Activated CD4-positive, alpha-beta T cell treated with anti-CD3 and anti-CD28 coated beads, Interleukin-2, Interleukin-6, amounts not matched to agents 100 ng/mL and 50 ng/mL, durations not matched to agents 16 hours and 8 hours (primary cell): ENCODE measurements at regions not wholly inside any gene's neighbourhood (a gene's known extent, or its start where the extent isn't known, plus 50 kb on each side); places are given as distances from the start of the nearest gene placed in this dataset.

Experiments
- DNase-seq: peaks from one replicate; pipeline ENCODE4 v3.0.0-alpha.2; 2020

DNA sequence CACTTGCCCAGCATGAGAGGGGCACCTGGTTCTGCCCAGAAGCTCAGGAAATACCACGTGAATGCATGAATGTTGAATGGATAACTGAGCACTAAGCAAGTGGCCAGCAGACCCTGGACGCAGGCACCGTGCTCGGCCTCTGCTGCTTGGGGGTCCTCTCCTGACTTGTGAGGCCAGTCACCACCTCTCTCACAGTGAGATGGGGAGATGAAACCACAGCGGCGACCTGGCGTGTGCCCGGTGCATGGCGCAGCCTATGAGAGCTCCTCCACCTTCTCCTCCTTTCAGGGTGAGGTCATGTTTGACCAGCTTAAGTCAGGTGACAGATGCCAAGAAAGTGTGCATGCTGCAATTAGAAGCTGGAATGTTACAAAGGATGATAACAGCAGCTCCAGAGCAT lies 75.5 kb downstream of the HMX1 start:
- DNase-seq = no peak

DNA sequence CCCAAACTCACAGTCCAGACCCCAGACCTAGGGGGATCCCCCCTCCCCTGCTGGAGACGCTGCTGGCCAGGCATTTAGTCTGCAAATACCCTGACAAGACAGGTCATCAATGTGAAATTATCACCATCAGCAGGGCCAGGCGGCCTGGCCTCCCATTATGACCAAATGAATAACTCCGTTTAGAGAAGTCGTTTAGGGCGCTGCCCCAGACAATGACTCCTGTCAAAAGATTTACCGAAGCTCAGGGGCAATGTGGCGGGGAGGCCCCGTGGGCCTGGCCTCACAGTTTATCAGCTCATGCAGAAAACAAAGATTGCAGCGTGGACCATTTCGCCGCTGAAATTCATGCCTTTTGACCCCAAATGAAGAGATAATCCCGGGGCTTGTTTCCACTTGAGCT lies 76.5 kb downstream of the HMX1 start:
- no peak for DNase-seq

DNA sequence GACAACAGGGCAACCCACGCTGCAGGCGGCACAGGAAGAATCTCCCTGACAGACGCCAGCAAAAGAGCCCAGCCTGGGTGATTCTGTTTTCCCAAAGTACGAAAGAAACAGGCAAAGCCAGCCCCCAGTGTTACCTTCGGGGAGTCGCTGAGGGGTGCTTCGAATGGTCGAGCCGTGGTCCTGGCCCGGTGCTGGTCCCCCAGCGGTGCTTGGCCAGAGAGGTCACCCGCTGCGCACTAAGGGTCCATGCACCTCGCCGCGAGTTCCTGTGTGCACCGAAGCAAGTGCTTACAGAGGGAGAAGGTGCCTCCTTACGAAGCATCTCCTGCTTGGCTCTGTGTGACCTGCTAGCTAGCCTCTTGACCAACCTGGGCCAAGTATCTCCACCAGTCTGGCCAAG lies 77.1 kb downstream of the HMX1 start:
- no peak for DNase-seq

DNA sequence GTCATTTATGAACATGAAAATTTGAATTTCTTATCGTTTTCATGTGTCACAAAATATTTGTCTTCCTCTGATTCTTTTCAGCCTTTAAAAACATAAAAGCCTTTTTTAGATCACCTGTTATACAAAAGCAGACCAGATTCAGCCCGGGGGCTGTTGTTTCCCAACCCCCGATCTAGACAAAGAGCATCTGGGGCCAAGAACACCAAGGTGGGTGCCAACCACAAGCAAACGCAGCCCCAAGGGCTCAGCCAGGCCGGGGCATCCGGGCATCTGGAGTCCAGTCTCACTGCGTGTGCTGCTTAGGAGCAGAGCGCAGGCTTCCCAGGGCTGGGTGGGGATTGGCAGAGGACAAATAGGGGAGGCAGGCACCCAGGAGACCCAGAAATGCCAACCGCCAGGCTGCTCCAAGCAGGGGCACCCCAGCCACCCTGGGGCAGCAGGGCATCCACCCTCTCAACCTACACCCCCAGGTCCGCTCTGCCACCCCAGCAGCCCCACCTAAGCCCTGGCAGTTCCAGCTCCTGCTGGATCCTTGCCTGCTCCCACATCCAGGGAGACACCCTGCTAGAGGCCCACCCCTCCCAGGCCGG lies 78.0 kb downstream of the HMX1 start:
- DNase-seq = no peak

DNA sequence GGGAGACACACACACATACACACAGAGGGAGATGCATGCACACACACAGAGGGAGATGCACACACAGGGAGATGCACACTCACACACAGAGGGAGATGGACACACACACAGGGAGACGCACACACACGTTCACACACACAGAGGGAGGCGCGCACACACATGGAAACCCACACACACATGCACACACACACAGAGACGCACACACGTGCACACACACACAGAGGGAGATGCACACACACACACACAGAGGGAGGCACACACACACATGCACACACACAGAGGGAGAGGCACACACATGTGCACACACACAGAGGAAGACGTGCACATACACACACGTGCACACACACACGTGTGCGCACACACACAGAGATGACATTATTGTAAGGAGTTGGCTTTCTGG lies 79.1 kb downstream of the HMX1 start:
- DNase-seq = no peak

DNA sequence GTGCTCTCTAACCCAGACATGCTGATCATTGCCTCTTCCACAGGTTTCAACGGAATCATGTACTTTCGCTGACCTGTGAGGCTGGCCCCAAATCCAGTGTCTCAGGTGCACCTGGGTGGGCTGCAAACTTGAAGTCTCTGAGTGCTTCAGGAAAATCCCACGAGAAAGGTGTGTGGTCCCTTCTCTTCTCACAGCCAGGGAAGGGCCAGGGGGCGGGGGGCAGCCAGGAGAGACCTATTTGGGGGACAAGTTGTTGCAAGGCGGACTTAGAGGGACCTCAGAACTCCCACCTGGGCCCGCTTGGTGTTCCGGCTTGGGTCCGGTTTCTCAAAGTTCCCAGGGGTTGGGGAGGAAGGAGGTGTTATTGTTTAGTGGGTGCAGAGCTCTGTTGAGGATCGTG lies 80.0 kb downstream of the HMX1 start:
- DNase-seq = no peak

DNA sequence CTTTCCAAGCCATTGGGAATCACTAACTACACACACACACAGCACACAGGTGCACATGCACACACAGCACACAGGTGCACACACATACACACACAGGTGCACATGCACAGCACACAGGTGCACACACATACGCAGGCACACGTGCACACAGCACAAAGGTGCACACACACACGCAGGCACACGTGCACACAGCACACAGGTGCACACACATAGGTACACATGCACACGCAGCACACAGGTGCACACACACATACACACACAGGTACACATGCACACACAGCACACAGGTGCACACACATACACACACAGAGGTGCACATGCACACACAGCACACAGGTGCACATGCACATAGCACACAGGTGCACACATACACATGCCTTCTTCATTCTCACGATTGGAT lies 80.9 kb downstream of the HMX1 start:
- DNase-seq = no peak

DNA sequence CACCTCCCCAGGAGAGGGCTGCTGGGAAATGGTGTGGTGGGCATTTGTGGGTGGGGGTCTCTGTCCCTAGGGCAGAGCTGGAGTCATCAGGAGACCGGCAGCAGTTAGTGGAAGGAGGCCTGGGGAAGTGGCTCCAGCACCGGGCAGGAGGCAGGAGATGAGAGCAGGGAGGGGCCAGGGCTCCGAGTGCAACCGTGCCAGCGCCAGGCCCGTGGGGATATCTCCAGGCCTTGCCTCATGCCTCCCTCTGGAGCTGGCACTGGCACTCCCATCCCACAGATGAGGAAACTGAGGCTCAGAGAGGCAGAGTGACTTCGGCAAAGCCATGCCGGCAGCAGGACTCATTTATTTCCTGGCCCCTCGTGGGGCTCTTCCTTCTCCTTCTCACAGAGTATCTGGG lies 83.5 kb downstream of the HMX1 start:
- DNase-seq = no peak

DNA sequence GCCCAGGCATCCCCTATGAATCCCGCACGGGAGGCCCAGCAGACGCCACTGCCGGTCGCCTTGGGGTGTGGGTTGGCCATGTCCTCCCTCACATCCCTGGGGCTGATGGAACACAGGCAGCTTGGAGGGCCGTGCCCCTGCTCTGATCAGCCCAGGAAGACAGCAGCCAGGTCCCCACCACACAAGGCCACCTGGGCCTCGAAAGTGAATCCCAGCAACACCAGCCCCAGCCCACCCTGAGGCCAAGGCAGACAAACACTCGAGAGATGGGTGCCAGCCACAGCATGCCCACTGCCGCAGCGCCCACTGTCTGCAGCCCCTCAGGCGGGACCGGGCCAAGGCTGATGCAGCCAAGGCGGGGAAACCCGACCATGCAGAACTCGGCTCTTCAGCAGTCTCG lies 85.5 kb downstream of the HMX1 start:
- DNase-seq = no peak

DNA sequence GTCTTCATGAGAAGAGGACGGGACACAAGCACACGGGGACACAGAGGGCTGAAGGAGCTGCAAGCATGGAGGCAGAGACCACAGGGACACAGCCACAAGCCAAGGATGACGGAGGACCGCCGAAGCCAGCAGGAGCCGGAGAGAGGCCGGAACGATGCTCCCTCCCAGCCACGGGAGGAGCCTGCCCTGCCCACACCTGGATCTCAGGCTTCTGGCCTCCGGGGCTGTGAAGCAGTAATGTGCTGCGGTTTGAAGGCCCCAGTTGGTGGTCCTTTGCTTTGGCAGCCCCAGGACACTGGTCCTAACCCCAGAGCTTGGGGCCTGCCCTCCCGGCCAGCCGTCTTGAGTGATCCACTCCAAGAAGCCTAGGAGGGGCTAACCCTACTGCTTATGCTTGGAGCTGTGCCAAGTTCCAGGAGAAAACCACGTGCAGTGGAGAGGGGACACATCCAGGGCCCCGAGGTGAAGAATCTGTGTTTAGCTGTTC lies 85.9 kb downstream of the HMX1 start:
- no peak for DNase-seq

DNA sequence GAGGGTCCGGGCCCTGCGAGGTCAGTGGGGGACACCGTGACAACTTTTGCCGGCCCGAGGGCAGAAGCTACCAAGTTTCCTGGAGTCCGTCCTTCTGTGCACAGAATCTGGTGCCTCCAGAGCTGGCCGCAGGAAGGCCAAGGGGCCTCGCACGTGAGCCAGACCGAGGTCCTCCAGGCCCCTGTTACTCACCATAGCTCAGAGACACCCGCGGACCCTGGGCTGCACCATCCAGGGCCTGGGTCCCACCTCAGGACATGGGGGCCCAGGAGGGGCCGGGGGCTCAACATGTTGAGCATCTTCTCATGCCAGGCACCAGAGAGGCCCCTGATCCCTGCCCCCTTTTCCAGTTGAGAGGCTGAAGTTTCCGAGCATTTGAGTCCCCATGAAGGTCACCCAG lies 87.9 kb downstream of the HMX1 start:
- no peak for DNase-seq

DNA sequence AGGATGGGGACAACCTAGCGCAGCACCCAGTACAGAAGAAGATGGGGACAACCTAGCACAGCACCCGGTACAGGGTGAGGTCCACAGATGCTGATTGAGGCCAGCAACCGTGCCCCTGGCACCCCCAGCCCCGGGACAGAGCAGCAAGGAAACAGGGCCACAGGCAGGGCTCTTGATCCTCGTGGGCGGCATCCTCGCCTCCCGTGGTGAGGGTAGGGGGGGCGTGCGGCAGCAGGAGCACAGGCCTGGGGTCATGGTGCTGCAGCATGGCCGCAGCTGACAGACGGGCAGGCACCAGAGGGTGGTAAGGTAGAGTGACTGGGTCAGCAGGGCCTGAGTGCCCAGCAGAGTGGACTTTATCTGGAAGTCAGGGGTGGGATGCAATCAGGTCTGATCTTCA lies 89.5 kb downstream of the HMX1 start:
- no peak for DNase-seq

DNA sequence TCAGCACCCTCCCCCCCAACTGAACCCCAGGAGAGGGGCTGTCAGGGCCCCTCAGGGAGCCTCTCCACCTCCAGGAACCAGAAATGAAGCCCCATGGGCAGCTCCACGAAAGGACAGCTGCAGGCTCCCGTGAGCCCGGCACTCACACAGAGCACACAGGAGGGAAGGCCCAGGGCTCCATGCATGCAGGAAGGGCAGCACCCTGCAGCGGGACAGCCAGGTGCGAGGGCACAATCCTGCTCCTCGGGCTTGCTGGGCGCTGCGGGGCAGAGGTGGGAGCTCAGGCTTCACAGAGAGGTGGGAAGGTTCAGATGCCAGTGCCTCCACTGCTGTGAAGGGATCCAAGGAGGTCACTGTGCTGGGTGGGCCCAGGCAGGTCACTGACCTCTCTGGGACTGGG lies 90.0 kb downstream of the HMX1 start:
- DNase-seq = no peak

DNA sequence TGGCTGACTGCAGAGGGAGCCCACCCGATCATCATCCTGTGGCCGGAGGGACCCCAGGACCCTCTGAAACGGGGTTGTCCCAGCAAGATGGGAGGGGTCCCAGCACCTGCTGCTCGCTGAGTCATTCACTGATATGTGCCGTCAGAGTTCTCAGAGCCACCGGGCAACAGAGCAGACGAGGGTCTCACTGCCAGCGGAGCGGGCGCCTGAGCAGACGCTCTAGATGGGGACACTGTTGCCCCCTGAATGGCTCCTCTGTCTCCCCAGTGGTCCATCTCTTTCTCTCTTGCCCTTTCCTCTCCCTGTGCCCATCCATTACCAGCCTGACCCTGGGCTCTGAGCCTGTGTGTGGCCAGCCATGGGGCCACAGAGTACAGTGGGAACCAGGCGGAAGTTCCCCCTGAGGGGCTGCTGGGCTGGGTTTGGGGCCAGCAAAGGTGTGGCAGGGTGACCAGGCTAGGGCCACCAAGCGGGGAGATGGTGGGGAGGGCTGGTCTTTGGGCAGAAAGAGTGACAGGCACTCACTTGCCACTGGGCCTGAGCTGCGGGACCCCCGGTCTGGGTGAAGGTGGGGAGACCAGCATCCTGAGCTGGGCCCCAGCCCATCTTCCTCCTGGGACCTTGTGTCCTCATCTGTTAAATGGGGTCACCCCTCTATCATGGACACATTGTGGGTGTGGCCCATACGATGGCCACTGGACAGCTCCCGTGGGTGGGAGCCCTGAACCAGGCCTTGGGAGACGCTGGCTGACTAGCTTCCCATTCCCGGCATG lies 90.9 kb downstream of the HMX1 start:
- no peak for DNase-seq

DNA sequence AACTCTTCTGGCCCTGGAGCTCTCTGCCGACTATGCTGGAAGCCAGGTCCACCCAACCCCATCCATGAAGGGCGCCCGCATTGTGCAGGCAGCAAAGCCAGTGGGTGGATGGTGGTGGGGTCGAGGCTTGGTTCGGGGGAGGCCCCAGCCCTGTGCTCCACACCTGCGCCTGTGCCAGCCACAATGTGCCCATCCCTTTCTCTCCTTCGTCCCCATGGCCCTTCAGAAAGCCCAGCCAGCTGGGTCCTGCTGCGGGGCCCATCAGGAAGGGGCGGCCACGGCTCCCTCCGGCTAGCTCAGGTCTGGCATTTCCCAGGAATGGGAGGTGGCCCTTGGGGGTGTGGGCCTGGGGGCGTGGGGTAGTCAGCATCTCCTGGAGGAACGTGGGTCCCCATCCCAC lies 91.6 kb downstream of the HMX1 start:
- DNase-seq = no peak

DNA sequence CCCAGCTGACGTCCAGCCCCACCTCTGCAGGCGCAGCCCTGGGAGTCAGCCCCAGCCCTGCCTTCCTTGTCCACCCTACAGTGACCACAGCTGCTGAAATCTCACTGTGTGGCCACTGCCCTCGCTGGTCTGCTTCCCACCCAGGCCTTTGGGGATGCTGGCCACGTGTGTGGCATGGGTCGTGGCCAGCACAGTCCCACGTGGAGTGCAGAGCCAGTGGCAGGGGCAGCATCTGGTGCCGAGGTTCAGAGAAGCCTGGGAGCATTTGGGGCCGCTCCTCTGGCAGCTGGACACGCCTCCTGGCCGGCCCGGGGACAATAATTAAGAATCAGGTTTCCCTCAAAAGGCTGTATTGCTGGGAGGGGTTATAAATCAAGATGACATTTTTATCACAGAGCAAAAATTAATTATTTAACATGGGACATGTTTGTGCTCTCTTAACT lies 92.1 kb downstream of the HMX1 start:
- no peak for DNase-seq

DNA sequence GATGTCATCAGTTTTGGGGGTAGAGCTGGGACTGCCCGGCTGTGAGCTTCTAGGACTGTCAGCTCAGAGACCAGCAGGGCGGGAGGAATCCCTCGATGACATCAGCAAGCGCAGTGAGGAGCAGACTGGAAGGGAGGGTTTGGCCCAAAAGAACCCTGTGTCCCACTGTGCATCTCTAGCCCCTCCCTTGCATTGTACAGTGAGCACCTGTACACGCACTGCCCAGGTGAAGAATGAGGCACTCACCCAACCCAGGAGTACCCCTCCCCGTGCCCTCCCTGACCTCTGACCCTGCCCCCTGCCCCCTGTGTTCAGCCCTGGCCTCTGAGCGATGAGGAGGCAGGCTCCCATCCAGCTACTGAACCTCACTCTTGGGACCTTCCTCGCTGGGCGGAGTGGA lies 92.9 kb downstream of the HMX1 start:
- DNase-seq = no peak

DNA sequence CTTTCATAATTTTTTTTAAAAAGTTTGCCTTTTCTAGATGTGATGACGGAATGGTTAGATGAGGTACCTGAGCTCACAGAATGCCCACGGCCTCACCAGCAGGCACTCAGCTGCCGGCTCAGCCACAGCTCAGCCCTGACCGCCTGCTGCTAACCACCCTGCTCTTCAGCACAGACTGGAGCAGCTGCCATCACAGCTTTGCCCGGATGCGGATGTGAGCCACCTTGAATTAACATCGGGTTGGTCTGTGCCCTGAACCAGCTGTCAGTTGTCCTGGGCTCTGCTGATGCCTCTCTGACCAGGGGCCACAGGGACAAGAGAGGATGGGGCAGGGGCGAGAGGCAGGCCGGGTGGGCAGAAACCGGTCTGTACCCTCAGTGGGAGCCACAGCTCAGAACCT lies 93.3 kb downstream of the HMX1 start:
- no peak for DNase-seq

DNA sequence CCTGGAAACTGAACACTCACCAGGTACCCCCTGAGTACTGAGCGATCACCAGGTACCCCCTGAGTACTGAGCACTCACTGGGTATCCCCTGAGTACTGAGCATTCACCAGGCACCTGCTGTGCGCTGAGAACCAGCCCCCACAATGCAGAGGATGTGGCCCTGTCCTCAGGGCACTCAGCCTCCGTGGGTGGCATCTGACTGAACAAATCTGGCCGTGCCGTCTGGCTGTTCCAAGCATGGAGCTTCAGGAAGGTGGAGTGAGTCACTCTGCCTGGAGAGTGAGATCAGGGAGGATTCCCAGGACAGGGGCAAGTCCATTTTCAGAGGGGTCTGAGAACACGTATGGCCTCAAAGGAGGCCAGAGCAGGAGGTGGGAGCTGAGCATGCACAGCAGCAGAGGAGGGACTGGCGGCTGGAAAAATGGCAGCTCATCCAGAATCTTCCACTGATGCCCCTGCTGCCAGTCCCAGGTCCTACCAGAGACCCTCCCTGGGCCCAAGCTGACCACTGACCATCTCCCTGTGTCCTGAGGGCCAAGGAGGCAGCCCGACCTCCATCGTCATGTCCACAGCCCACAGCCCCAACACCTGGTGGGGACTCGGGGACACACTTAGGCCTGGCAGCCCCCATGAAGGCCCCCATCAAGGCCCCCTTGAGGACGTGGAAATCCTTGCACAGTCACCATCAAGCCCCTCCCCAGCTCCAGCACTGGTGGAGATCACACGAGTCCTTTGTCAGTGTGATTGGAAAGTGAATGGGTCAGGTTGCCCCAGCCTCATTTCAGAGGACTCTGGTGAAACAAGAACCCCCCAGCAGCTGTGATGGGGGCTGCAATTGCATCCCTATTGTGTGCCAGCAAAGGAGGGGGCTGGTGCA lies 94.1 kb downstream of the HMX1 start:
- no peak for DNase-seq

DNA sequence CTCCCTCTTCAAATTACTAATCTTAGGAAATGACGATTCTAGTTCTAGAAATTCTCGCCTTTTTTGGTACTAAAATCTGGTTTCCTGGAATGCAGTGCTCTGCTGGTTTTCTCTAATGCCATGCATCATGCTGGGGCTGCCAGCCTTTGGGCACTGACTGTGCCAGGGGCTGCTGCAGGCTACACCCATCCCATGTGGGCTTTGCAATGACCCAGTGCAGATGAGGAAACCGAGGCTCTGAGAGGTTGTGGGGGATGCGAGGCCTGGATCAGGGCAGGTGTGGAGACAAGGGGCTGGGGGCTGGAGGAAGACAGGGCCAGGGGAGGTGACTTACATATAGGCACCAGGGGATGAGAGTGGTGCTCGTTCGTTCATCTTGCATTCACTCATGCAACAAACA lies 95.3 kb downstream of the HMX1 start:
- DNase-seq = no peak

DNA sequence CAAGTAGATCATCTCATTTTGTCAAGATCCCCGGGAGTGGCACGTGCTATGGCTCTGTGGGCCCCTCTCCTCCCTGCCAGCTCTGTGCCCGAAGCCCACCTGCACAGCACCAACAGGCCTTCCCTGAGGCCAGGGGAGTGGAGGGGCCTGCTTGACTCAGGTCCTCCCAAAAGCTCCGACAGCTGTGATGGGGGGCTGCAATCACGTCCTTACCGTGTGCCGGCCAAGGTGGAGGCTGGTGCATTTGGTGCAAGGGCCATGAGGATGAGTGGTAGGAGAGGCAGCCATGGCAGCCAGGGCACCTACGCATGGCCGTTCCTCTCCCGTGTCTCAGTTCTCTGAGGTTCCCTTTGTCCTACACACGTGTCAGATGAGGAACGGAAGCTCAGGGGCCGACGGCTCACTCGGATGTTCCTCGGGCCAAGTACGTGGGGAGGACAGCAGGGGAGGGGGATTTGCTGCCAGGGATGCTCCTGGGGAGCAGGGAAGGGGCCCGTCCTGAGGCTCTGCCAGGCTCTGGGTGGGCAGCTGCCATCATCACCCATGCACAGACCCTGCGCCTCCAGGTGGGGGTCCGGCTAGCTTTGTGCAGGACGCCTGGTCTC lies 95.8 kb downstream of the HMX1 start:
- no peak for DNase-seq

DNA sequence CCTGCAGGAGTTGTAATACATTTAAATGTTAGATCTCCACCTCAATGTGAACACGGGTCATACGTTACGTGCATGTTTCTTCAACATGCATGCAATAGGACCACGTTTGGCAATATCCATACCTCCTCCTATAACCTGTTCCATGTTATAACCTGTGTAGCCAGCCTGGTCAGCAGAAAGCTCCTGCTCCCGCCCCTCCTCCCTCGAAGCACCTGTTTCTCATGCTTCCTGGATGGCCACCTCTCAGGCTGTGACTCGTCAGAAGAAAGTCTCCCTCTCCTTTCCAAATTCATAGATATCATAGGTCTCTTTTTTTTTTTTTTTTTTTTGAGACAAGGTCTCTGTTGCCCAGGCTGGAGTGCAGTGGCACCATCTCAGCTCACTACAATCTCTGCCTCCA lies 96.5 kb downstream of the HMX1 start:
- DNase-seq = no peak

DNA sequence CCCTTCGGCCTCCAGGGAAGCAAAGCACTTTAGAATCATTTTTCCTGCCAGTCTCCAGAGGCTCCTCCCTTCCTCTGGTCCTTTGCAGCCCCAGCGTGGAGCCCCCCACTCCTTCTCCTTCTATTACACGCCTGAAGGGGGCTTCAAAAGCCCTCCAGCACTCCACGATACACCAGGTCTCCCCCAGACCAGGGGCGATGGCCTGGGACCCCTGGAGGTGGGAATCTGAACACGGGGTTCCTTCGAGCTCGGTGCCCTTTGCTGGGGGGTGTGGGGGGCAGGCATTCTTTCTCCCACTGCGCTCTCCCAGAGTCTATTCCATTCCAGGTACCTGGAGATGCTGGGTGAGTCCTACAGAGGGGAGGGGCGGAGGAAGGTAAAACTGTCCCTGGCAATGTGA lies 97.6 kb downstream of the HMX1 start:
- DNase-seq = no peak
